AG04450 (cell line): ENCODE measurements at regions not wholly inside any gene's neighbourhood (a gene's known extent, or its start where the extent isn't known, plus 50 kb on each side); places are given as distances from the start of the nearest gene placed in this dataset.

Experiments used
- CTCF ChIA-PET: fragments of 300-600, 350-600 bp; formaldehyde crosslinking; extraction: SDS; loops from one replicate; lab custom pipeline; 2022; ENCODE audit warnings: antibody characterized with exemption, inconsistent platforms; lab: Charles Lee
- POLR2A ChIA-PET: fragments of 350-600 bp; formaldehyde crosslinking; extraction: SDS; loops from one replicate; lab custom pipeline; 2021; ENCODE audit warnings: antibody characterized with exemption, inconsistent platforms; lab: Yijun Ruan, JAX
- DNase-seq: peaks from one replicate; pipeline ENCODE4 v3.0.0-alpha.2; 2011; ENCODE audit warnings: low read depth, low spot score
- H3K27ac ChIP-seq: one replicate; pipeline ENCODE4 v1.5.1; 2012; ENCODE audit warnings: low read depth, low read length, control low read depth
- H3K27me3 ChIP-seq: one replicate; pipeline ENCODE4 v1.6.0; 2012; ENCODE audit warnings: low read length; ENCODE audit not compliant: control insufficient read depth, insufficient read depth
- H3K4me3 ChIP-seq: 2 replicates; pipeline ENCODE4 v1.5.1; 2011; ENCODE audit warnings: mild to moderate bottlenecking, low read depth, low read length, control low read depth
- H3K9me3 ChIP-seq: 2 replicates; pipeline ENCODE4 v1.5.1; 2012; ENCODE audit warnings: low read length; ENCODE audit not compliant: control insufficient read depth, insufficient read depth
- CTCF ChIP-seq: IDR thresholded peaks from 2 replicates; pipeline ENCODE4 v1.5.1; 2011; ENCODE audit warnings: low read depth, low read length, control low read depth, inconsistent platforms

DNA sequence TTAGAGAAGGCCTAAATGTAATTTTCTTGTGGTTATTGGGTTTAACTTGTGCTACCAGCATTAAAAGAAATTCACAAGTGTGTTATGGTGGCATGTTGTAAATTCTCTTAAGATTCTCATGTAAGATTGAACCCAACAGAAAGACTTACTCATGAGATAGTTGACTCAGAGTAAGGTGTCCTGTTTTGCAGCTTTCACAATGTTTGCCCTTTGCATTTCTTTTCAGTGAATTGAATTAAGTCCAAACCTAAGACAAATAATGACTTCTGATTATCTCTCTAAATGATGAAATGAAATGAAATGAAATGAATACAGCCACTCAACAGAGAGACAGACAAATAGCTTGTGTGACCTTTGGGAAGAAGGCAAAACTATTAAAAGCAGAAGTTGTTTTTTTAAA is 1696.9 kb upstream of the WWC1 start:
- Histone ChIP-seq H3K27ac (no peak overlapping the region), H3K27me3 (no peaks in the 10 kb centered on the region), H3K9me3 (peaks cover 6% of the 10 kb centered on the region), H3K4me3 (no peak overlapping the region)
- CTCF ChIA-PET = no interaction called here
- no peak for DNase-seq
- no peak for TF ChIP-seq CTCF
- POLR2A ChIA-PET = no interaction called here

DNA sequence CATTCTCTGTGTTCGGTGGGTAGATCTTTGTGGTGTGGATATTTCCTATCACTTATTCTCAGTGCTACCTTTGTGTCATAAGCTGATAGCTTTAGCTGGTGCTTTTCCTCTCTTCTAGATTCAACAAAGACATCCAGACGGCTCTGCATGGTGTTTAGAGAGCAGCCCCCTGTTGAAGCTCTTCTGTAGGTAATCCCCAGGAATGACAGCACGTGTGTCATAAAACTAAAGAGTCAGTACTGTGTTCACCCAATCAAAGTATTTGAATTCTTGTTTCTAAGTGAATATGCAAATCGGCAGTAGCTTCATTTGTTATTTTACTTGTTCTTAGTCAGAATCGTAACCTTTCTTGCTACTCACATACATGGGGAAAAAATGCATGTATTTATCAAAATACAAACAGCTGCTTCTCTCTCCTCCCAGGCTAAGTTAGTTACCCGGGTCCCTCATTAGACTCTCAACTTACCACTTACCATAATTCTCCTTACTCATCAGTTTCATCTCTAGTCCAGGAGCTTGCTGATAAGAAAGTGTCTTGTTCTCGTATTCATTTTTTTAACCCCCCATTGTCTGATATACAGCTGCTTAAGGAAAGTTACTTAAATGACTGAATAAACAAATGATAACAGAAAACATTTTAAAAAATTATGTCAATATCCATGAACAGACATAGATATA is 1696.0 kb upstream of the WWC1 start:
- Histone ChIP-seq H3K27ac (no peak overlapping the region), H3K27me3 (no peaks in the 10 kb centered on the region), H3K4me3 (no peak overlapping the region), H3K9me3 (peaks cover 6% of the 10 kb centered on the region)
- ChIA-PET POLR2A (no interaction called here), CTCF (no interaction called here)
- TF ChIP-seq CTCF = no peak
- no peak for DNase-seq

DNA sequence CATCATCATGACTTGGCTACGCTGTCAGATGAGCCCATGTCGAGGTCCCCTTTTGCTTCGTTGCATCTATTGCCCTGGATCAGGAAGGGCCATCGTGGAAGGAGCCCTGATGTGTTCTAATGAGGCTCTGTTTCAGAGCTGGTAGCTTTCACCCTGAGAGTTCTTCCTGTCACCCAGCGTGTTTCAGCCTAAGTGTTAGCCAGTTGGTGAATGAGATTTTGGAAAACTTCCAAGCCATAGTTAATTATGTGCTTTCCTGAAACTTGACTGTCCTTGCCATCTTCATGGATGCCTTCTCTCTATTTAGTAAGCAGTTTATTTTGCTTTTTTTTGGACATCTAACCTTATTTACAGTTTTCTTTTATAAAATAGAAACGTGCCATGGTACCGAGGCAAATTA is 1695.4 kb upstream of the WWC1 start:
- ChIA-PET POLR2A (no interaction called here), CTCF (no interaction called here)
- no peak for DNase-seq
- H3K9me3 ChIP-seq = peaks cover 6% of the 10 kb centered on the region
- H3K27ac ChIP-seq = no peak overlapping the region
- H3K27me3 ChIP-seq = no peaks in the 10 kb centered on the region
- no peak for TF ChIP-seq CTCF
- H3K4me3 ChIP-seq = no peak overlapping the region

DNA sequence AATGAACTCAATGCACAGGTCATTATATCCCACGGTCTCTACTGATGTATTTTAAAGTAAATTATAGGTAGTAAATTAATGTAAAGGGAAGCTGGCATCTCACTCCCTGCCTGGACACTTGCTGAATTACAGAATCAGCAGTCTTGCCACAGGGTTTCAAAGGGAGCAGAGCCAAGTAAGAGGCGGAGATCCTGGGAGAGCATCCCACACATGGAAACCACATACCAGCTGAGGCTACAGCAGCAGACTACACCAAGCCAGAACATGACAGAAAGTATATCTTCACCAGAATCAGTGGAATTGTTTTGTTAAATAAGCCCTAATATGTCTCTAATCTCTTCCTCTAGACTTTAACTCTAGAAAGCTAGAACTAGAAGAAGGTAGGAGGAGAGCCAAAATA is 1689.2 kb upstream of the WWC1 start:
- ChIA-PET CTCF (no interaction called here), POLR2A (no interaction called here)
- no peak for TF ChIP-seq CTCF
- H3K27ac ChIP-seq = no peak overlapping the region
- H3K4me3 ChIP-seq = no peak overlapping the region
- no peak for DNase-seq
- peaks cover 5% of the 10 kb centered on the region for H3K9me3 ChIP-seq
- no peaks in the 10 kb centered on the region for H3K27me3 ChIP-seq

- DNase-seq = no peak
Observed at GRCh38 chr5:166617507-166617906, 1673.9 kb upstream of the WWC1 start.

More at GRCh38 chr5:166617507-166617906, 1673.9 kb upstream of the WWC1 start:
- Histone ChIP-seq H3K4me3 (no peak overlapping the region), H3K27me3 (no peaks in the 10 kb centered on the region), H3K9me3 (peaks cover 8% of the 10 kb centered on the region; the same call in 1 of the 2 replicates), H3K27ac (no peak overlapping the region)
- TF ChIP-seq CTCF = no peak
- POLR2A ChIA-PET = no interaction called here
- CTCF ChIA-PET = no interaction called here
